NCI-H2107 treated with DMSO at 0.1 percent for 48 hours (cell line): ENCODE measurements at regions not wholly inside any gene's neighbourhood (a gene's known extent, or its start where the extent isn't known, plus 50 kb on each side); places are given as distances from the start of the nearest gene placed in this dataset.

ENCODE experiments used
- DNase-seq: peaks from one replicate; lab custom pipeline; 2025; ENCODE audit not compliant: unreplicated experiment; lab: John Stamatoyannopoulos, UW

GRCh38 chr16:86766700-86767099 lies 188.4 kb downstream of the FOXL1 start:
- no peak for DNase-seq

GRCh38 chr16:86768228-86768791 lies 190.0 kb downstream of the FOXL1 start:
- DNase-seq: no peak

- DNase-seq: no peak
These were observed 190.7 kb downstream of the FOXL1 start for GRCh38 chr16:86768999-86769398.

DNA sequence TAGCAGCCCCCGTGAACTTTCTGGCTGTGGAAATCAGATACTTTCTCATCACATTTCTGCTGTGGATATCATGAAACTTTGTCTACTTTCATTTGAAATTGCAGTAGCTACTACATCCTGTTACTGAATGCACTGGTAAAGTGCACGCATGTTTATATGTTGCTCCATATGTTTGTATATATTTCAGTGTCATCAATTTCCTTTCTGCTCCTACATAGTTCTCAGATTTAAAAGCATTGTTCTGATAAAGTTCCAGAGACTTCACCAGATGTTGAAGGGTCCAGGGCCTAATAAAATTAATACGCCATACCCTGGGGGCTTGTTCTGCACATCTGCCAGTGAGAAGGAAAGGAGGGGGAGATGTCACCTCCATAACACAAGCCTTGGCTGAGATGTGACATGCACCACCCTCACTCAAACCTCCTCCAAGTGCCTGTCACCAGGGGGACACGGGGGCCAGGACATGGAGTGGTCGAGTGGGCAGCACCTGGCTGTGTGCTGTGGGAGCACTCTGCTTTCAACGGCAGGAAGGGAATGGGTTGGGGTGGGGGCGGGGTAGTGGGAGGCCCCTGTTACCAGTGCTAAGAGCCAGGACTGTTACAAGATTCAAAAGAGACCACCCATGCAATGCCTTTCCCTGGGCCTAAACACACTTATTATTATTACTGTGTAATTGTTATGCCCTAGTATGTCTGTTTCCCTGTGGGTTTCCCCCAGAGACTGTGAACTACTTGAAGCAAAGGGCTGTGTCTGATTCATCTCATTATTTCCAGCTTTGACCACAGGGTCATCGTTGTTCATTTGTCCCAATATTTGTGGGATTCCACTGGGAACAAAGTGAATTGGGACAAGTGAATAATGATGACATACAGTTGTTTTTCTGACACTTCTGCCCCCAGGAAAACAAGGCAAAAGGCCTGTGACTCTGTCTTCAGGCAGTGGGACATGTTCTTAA lies 193.4 kb downstream of the FOXL1 start:
- no peak for DNase-seq

- DNase-seq: no peak
These were observed 194.5 kb downstream of the FOXL1 start for GRCh38 chr16:86772671-86773353.

- no peak for DNase-seq
These were observed 195.0 kb downstream of the FOXL1 start for GRCh38 chr16:86773354-86773715.

DNA sequence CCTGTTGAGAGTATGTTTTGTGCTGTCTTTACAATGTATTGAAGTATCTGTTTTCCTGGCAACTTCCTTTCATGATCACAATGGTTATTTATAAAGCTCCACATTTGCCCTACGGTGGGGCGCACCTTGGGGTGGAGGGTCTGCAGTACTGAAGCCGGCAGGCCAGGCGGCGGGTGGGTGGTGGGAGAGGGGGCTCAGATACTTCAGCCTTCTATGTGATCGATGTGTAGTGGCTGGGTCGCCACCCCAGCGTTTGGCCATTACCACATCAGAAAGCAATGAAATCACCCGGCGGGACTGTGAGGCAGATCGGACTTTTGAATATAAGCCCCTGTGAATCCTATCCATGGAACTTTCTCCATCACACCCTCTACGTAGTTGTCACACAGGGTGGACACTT lies 196.6 kb downstream of the FOXL1 start:
- DNase-seq: no peak

DNA sequence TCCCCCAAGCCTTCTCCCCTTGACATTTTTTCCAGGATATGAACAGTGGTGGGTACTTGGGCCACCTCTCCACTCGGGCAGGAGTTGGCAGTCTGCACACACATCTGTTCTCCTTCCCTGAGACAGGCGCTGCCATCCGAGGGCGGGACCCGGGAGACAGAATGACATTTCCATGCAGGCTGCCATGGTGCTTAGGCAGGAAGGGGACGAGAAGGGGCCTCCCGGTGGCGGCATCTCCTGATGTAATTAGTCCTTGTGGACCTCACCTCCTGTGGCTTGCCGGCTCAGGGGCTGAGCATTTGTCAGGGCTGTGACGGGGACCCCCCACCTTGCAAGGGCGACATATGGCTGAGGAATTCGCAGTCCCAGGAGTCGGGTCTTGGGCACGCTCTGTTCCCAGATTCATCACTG lies 197.2 kb downstream of the FOXL1 start:
- DNase-seq: no peak

- DNase-seq: no peak
These were observed 199.1 kb downstream of the FOXL1 start for GRCh38 chr16:86777381-86777946.

GRCh38 chr16:86778108-86778745 lies 199.9 kb downstream of the FOXL1 start:
- DNase-seq: no peak

DNA sequence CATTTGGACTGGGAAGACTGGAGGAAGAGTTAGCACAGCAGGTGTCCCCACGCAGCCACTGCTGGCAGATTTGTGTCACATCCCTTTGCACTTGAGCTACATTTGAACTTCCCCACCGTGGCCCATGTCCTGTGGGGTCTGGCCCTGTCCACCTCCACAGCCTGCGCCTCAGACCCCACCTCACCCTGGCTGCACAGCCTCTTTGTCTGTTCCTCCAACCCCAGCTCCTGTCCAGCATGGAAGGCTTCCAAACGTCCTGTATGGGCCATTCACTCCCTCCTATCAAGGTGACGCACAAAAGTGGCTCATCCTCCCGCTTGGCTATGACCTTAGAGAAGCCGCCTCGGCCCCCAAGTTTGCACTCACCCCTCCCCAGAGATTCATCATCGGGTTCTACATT lies 200.6 kb downstream of the FOXL1 start:
- no peak for DNase-seq

- DNase-seq: no peak
These were observed 202.7 kb downstream of the FOXL1 start for GRCh38 chr16:86781046-86781445.

- no peak for DNase-seq
These were observed 205.6 kb downstream of the FOXL1 start for GRCh38 chr16:86783636-86784626.

DNA sequence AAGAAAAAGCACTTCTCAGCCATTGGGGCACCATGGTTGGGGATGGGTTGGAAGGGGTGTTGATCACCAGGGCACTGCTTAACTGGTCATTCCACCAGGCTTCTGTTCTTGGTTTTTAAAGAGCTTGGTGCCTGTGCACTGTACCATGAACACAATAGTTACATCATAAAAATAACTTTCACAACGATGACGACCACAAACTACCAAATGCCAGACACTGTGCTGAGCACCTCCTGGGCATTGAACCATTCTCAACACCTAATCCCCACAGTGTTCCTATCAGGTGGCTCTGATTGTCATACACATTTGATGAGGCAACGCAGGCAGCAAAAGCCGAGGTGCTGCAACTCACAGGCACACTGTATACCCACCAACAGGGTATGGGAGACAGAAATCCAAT lies 208.0 kb downstream of the FOXL1 start:
- DNase-seq: no peak

GRCh38 chr16:86786994-86787393 lies 208.6 kb downstream of the FOXL1 start:
- no peak for DNase-seq

DNA sequence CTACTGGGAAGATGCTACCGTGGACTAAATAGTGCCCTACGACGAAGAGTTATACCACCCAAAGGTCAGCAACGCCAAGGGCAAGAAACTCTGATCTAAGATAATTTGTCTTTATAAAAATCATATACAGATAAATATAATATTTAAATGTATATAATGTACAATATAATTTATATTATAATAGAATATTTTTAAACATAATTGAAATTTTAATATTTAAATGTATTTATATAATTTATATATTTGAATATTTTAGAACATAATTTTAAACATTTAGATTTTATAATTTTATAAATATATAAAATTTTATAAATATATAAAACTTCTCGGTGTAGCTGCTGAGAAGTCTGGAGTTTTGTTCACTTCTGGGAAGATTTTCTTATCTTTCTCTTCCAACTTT lies 209.2 kb downstream of the FOXL1 start:
- DNase-seq: no peak

- DNase-seq: no peak
These were observed 211.3 kb downstream of the FOXL1 start for GRCh38 chr16:86789621-86790051.

DNA sequence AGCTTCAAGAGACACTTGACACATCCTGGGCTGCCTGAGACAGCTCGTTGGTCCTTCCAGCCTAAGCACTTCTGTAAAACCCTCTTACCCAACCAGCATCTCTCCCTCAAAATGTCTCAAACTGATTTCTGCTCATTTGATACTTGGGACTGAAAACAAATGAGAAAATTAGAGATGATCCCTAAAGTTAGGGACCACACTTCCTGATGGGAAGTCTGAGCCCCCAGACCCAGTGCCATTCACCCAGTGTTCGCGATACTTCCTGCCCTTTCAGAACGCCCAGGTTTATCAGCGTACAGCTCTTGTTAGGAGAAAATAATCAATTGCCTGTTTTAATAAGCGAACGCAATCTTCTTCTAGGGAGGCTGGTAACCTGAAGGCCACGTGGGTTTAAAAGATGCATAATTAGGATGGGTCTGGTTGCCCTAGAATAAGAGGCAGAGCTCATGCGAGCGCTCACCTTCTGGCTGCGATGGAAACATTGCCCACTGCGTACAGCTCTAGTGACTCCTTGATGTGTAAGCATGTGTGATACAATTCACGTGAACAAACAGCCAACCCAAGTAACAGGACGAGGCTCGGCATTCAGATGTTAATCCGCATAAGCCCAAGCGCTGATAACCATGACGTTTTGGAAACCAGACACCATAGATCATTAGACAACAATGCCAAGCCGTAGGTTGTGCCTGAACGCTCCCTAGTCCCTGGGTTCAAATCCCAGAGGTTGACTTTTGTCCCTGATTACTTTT lies 213.1 kb downstream of the FOXL1 start:
- no peak for DNase-seq

DNA sequence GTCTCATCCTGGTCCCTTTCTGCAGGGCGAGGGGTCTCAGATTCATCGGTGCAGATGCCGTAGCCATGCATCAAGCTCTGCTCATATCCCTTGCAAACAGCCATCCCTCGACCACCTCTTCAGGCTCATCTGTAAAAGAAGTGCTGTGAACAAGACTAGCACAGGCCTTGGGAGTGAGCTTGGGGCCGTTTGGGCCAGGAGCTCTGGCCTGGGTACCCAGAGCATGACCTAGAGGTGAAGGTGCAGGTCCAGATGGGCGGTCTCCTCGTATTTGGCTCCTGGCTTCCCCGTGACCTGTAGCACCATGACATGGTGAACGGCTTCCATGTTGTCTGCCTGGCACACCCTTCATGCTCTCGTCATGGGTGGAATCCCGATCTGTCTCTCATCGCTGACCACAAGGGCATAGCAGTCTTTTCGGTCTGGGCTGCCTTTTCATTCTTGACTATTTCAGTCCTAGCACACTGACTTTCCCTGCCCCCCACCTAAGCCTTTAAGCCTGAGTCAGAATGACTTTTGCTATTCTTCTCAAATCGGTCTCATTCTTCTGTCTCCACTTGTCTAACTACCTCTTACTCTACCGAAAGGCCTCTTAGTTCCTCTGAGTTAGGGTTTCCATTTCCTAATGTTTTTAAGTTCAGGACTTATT lies 216.0 kb downstream of the FOXL1 start:
- DNase-seq: no peak
